ENCODE measurements at regions not wholly inside any gene's neighbourhood (a gene's known extent, or its start where the extent isn't known, plus 50 kb on each side); places are given as distances from the start of the nearest gene placed in this dataset.

DNA sequence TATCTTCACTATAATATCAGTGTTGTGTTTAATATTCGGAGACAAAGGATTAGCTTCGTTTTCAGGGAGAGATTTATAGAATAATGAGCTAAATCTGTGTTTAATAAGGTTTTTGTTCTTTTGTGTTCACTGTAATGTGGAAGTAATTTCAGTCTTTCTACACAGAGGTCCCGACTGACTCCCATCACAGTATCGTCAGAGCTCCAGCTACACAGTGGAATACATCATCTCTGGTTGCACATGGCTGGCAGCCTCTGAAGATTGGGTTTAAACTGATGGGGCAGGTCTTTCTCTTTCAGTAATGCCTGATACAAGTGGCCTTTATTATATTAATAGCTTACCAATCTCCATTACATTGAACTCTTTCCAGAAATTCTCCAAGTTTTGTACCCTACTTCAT is 736.7 kb upstream of the RIOK2 start:
- H3K9me3 ChIP-seq, result no peaks in the 10 kb centered on the region
- no peak overlapping the region for H3K27ac ChIP-seq
- 71 to 80% methylated on average over 4 of the region's 4 CpGs for WGBS, 2 donors
- H3K4me3 ChIP-seq (replicated peaks in 1 of 3), result no peak overlapping the region
- H3K36me3 ChIP-seq, result no peaks in the 10 kb centered on the region
- DNase-seq, result no peak
- no peaks in the 10 kb centered on the region for H3K4me1 ChIP-seq
- no peaks in the 10 kb centered on the region for H3K27me3 ChIP-seq
- TF ChIP-seq POLR2A (IDR thresholded peaks at IDR 0.05), result no peak
- TF ChIP-seq, protein P1, sequence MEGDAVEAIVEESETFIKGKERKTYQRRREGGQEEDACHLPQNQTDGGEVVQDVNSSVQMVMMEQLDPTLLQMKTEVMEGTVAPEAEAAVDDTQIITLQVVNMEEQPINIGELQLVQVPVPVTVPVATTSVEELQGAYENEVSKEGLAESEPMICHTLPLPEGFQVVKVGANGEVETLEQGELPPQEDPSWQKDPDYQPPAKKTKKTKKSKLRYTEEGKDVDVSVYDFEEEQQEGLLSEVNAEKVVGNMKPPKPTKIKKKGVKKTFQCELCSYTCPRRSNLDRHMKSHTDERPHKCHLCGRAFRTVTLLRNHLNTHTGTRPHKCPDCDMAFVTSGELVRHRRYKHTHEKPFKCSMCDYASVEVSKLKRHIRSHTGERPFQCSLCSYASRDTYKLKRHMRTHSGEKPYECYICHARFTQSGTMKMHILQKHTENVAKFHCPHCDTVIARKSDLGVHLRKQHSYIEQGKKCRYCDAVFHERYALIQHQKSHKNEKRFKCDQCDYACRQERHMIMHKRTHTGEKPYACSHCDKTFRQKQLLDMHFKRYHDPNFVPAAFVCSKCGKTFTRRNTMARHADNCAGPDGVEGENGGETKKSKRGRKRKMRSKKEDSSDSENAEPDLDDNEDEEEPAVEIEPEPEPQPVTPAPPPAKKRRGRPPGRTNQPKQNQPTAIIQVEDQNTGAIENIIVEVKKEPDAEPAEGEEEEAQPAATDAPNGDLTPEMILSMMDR (IDR thresholded peaks at IDR 0.05), result no peak
- intact Hi-C loops (cut with DNase I), result no loop called here

DNA sequence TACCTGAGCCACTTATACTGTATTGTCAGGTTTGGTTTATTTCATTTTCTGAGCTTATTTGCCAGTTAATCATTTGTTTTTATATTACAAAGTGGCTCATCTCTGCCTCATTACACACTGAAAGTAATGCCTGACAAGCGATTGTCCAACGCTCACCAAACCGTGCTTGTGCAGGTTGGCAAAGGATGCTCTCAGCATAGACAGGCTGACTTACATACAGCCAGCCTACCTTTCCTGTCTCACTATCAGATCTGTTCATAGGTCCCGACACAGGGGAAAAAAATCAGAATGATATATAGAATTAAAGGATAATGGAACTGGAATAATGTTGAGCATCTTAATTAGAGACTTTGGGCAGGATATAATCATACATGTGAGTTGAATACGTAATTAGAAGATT is 739.7 kb upstream of the RIOK2 start:
- no peak overlapping the region for H3K27ac ChIP-seq
- no peak for DNase-seq
- no peaks in the 10 kb centered on the region for H3K36me3 ChIP-seq
- intact Hi-C loops (cut with DNase I), result no loop called here
- H3K9me3 ChIP-seq, result no peaks in the 10 kb centered on the region
- H3K4me1 ChIP-seq, result no peaks in the 10 kb centered on the region
- H3K27me3 ChIP-seq, result no peaks in the 10 kb centered on the region
- H3K4me3 ChIP-seq (replicated peaks in 1 of 3), result no peak overlapping the region
- TF ChIP-seq, protein P1 (IDR thresholded peaks at IDR 0.05), result no peak
- no peak for TF ChIP-seq POLR2A (IDR thresholded peaks at IDR 0.05)
- WGBS, 2 donors, result 82 to 94% methylated on average over 5 of the region's 5 CpGs

DNA sequence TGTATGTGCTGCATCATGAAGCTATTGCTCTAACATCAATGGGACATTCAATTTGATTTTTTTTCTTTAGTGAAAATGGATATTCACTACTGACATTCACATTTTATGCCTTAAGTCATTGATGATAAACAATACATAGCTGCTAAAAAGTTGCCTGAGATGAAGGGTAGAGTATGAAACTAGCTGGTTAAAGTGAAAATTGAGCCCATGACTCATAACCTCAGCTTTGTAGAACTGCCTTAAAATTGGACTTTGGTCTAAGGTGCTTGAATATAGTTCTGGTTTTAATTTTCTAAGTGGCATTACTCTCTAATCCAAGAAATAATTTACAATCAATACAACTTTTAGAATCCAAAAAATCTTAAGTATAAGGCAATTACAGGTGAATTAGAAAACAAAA is 740.4 kb upstream of the RIOK2 start:
- Histone ChIP-seq H3K27ac (no peak overlapping the region), H3K9me3 (no peaks in the 10 kb centered on the region), H3K4me1 (no peaks in the 10 kb centered on the region), H3K4me3 (replicated peaks in 1 of 3) (no peak overlapping the region), H3K36me3 (no peaks in the 10 kb centered on the region), H3K27me3 (no peaks in the 10 kb centered on the region)
- no peak for DNase-seq
- TF ChIP-seq, protein P1 (IDR thresholded peaks at IDR 0.05), result no peak
- no peak for TF ChIP-seq POLR2A (IDR thresholded peaks at IDR 0.05)
- intact Hi-C loops (cut with DNase I), result no loop called here

DNA sequence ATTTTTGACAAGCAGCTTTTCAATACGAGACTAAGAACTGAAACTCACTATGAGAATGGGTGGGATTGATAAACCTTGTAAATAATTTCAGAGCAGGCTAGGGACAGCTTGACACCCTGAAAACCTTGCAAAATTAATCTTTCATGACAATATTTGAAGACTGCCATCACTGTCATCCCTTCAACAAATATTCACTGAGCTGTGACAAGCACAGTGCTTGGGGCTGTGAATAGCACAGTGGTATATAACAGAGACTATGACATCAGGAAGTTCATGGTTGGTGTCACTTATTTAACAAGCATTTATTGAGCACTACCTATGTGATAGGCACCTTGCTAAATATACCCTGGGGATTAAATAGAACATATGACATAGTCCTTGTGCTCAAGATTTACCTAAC is 741.0 kb upstream of the RIOK2 start:
- H3K4me1 ChIP-seq, result no peaks in the 10 kb centered on the region
- no peaks in the 10 kb centered on the region for H3K9me3 ChIP-seq
- WGBS, 2 donors, result 84 to 90% methylated on average over 1 of the region's 1 CpG
- H3K27me3 ChIP-seq, result no peaks in the 10 kb centered on the region
- no peaks in the 10 kb centered on the region for H3K36me3 ChIP-seq
- intact Hi-C loops (cut with DNase I), result no loop called here
- H3K4me3 ChIP-seq (replicated peaks in 1 of 3), result no peak overlapping the region
- no peak for TF ChIP-seq POLR2A (IDR thresholded peaks at IDR 0.05)
- TF ChIP-seq, protein P1 (IDR thresholded peaks at IDR 0.05), result no peak
- no peak for DNase-seq
- no peak overlapping the region for H3K27ac ChIP-seq

DNA sequence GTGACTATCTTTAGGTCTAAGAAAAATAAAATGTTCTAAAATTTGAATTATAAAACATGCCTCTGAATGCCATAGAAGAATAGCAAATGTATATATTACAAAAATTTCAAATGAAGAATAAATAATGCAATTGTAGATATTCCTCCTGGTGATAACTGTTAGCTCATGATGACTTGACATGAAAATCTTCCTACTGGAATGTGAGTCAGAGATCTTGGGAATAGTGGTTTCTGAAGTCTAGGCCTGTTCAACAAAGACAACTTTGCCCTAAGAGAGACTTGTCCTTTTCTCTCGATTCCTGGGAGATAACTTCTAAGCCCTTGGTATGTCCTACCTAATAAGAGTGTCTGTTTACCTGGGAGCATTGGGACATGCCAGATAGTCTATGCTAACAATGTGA is 746.3 kb upstream of the RIOK2 start:
- no peaks in the 10 kb centered on the region for H3K36me3 ChIP-seq
- H3K27ac ChIP-seq, result no peak overlapping the region
- 73 to 89% methylated on average over 1 of the region's 1 CpG for WGBS, 2 donors
- H3K4me3 ChIP-seq (replicated peaks in 1 of 3), result no peak overlapping the region
- DNase-seq, result no peak
- H3K9me3 ChIP-seq, result no peaks in the 10 kb centered on the region
- intact Hi-C loops (cut with DNase I), result no loop called here
- no peak for TF ChIP-seq POLR2A (IDR thresholded peaks at IDR 0.05)
- TF ChIP-seq, protein P1 (IDR thresholded peaks at IDR 0.05), result no peak
- no peaks in the 10 kb centered on the region for H3K27me3 ChIP-seq
- H3K4me1 ChIP-seq, result no peaks in the 10 kb centered on the region
